Liver (tissue), 8 donors: ENCODE measurements at regions not wholly inside any gene's neighbourhood (a gene's known extent, or its start where the extent isn't known, plus 50 kb on each side); places are given as distances from the start of the nearest gene placed in this dataset.

Experiments
- DNase-seq: peaks from one replicate; pipeline ENCODE4 v3.0.0-alpha.2; 2017; ENCODE audit warnings: low spot score
- H3K27ac ChIP-seq, 2 donors: one replicate each; pipeline ENCODE4 v1.7.0; 2013; ENCODE audit warnings: inconsistent platforms in 2 of 2, low read length in 2 of 2, control low read depth in 1 of 2, low read depth in 1 of 2, mild to moderate bottlenecking in 1 of 2
- H3K27me3 ChIP-seq, 4 donors: one replicate each; pipeline versions ENCODE4 v1.6.1 to v1.7.0; 2013; ENCODE audit warnings: low read length in 3 of 4, inconsistent platforms in 1 of 4, mild to moderate bottlenecking in 1 of 4, moderate library complexity in 1 of 4; ENCODE audit not compliant: control insufficient read depth in 4 of 4, insufficient read depth in 4 of 4
- H3K36me3 ChIP-seq, 4 donors: one replicate each; pipeline versions ENCODE4 v1.6.1 to v1.7.0; 2013; ENCODE audit warnings: low read length in 3 of 4, mild to moderate bottlenecking in 3 of 4, low read depth in 1 of 4, moderate library complexity in 1 of 4; ENCODE audit not compliant: control insufficient read depth in 4 of 4, insufficient read depth in 3 of 4
- H3K4me1 ChIP-seq, 4 donors: one replicate each; pipeline versions ENCODE4 v1.6.1 to v1.7.0; 2013; ENCODE audit warnings: low read length in 3 of 4, mild to moderate bottlenecking in 3 of 4, moderate library complexity in 1 of 4; ENCODE audit not compliant: control insufficient read depth in 4 of 4, insufficient read depth in 4 of 4
- H3K4me3 ChIP-seq, 3 donors: one replicate each; pipeline versions ENCODE4 v1.6.1 to v1.7.0; 2013; ENCODE audit warnings: low read length in 3 of 3, control low read depth in 1 of 3, low read depth in 1 of 3, mild to moderate bottlenecking in 1 of 3
- H3K9ac ChIP-seq, 2 donors: one replicate each; pipeline ENCODE4 v1.7.0; 2013; ENCODE audit warnings: low read length in 2 of 2, mild to moderate bottlenecking in 2 of 2, moderate library complexity in 2 of 2, control low read depth in 1 of 2, low read depth in 1 of 2
- H3K9me3 ChIP-seq, 4 donors: one replicate each; pipeline versions ENCODE4 v1.6.1 to v1.7.0; 2013; ENCODE audit warnings: low read length in 3 of 4; ENCODE audit not compliant: control insufficient read depth in 4 of 4
- EGR1 ChIP-seq, 2 donors: IDR thresholded peaks; 2 replicates each; pipeline ENCODE4 v1.6.1; 2016 to 2018; ENCODE audit warnings: antibody characterized with exemption in 2 of 2, low read depth in 2 of 2
- FOXA1 ChIP-seq: IDR thresholded peaks from 2 replicates; pipeline ENCODE4 v1.6.1; 2016; ENCODE audit warnings: antibody characterized with exemption
- FOXA2 ChIP-seq: IDR thresholded peaks from 2 replicates; pipeline ENCODE4 v1.6.1; 2016; ENCODE audit warnings: antibody characterized with exemption
- GABPA ChIP-seq, 2 donors: IDR thresholded peaks in 1 of 2; conservative IDR thresholded peaks in 1 of 2; 2 replicates each; pipeline ENCODE4 v1.6.1; 2016; ENCODE audit warnings: antibody characterized with exemption in 2 of 2, mild to moderate bottlenecking in 1 of 2, moderate library complexity in 1 of 2
- HNF4A ChIP-seq, 2 donors: conservative IDR thresholded peaks; 2 replicates each; pipeline ENCODE4 v1.6.1; 2016; ENCODE audit warnings: antibody characterized with exemption in 2 of 2, mild to moderate bottlenecking in 2 of 2
- HNF4G ChIP-seq: IDR thresholded peaks from 2 replicates; pipeline ENCODE4 v1.6.1; 2016; ENCODE audit warnings: antibody characterized with exemption
- JUND ChIP-seq, 2 donors: IDR thresholded peaks; 2 replicates each; pipeline ENCODE4 v1.6.1; 2016; ENCODE audit warnings: antibody characterized with exemption in 2 of 2
- NR2F2 ChIP-seq: IDR thresholded peaks from 2 replicates; pipeline ENCODE4 v1.6.1; 2016; ENCODE audit warnings: antibody characterized with exemption
- RAD21 ChIP-seq, 2 donors: IDR thresholded peaks; 2 replicates each; pipeline ENCODE4 v1.6.1; 2016; ENCODE audit warnings: antibody characterized with exemption in 2 of 2, mild to moderate bottlenecking in 2 of 2
- REST ChIP-seq: IDR thresholded peaks from 2 replicates; pipeline ENCODE4 v1.6.1; 2016; ENCODE audit warnings: antibody characterized with exemption, mild to moderate bottlenecking
- SP1 ChIP-seq: IDR thresholded peaks from 2 replicates; pipeline ENCODE4 v1.6.1; 2018; ENCODE audit warnings: antibody characterized with exemption, mild to moderate bottlenecking
- YY1 ChIP-seq: IDR thresholded peaks from 2 replicates; pipeline ENCODE4 v1.6.1; 2016; ENCODE audit warnings: antibody characterized with exemption, mild to moderate bottlenecking
- WGBS: extraction: QIAGEN DNeasy Blood & Tissue Kit; methylation state at CpG from one replicate; pipeline ENCODE4 v1.1.7; 2013; 5-methylcytosine and 5-hydroxymethylcytosine counted together
- TF ChIP-seq, protein P1 (sequence below): IDR thresholded peaks from 2 replicates; pipeline ENCODE4 v1.6.1; 2016; ENCODE audit warnings: antibody characterized with exemption
- TF ChIP-seq, protein P2 (sequence below): fragments of 150-350 bp; IDR thresholded peaks from 2 replicates; pipeline ENCODE4 v1.5.1; 2017; ENCODE audit warnings: improper control_type of control experiment, low read depth, low read length; ENCODE audit not compliant: missing input control
- TF ChIP-seq, protein P3 (sequence below): IDR thresholded peaks from 2 replicates; pipeline ENCODE4 v1.6.1; 2016; ENCODE audit warnings: antibody characterized with exemption
- TF ChIP-seq, protein P4 (sequence below): IDR thresholded peaks from 2 replicates; pipeline ENCODE4 v1.6.1; 2016; ENCODE audit warnings: antibody characterized with exemption
- donor health status: healthy.
- donor health status: healthy.
- donor health status: healthy.
- donor health status: healthy.
- donor health status: healthy.

DNA sequence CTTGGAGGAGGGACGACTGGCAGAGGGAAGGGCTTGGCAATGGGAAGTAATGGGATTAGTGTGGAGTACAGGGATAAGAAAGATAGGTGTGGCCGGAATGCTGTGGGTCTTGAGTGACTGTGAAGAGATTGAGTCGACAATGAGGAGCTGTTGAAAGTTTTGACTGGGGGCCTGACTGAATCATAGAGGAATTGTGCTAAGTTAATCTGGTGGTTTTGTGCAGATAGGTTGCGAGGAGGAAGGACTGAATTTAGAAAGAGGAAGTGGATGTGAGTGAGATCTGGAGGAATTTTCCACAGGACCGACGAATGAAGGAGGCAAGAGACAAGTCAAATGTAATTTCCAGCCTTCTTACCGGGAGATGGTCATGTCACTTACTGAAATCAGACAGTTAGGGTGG lies 143.9 kb upstream of the RALGAPA2 start (continued):
- no peak for TF ChIP-seq JUND (IDR thresholded peaks at IDR 0.05)
- no peak for TF ChIP-seq REST
- no peak for TF ChIP-seq HNF4G

GRCh38 chr20:20851385-20851784 lies 138.9 kb upstream of the RALGAPA2 start:
- 82% methylated on average over 1 of the region's 1 CpG for WGBS
- Histone ChIP-seq H3K4me1 (no peaks in the 10 kb centered on the region), H3K27ac (no peak overlapping the region), H3K9ac (no peak overlapping the region), H3K4me3 (no peak overlapping the region), H3K9me3 (no peaks in the 10 kb centered on the region), H3K36me3 (no peaks in the 10 kb centered on the region), H3K27me3 (peaks cover 0 to 3% (median 0%) of the 10 kb centered on the region in 4 donors)
- DNase-seq, result no peak
- TF ChIP-seq JUND (IDR thresholded peaks at IDR 0.05) (no peak), REST (no peak), EGR1 (IDR thresholded peaks at IDR 0.05; ENCODE audit: low read depth in 2 of 2) (no peak), FOXA2 (no peak), HNF4A (conservative IDR thresholded peaks at IDR 0.05) (no peak), GABPA (IDR thresholded peaks at IDR 0.05 in 1 of 2, conservative IDR thresholded peaks at IDR 0.05 in 1 of 2) (no peak), SP1 (no peak), RAD21 (IDR thresholded peaks at IDR 0.05) (no peak), YY1 (no peak), NR2F2 (no peak), HNF4G (no peak), FOXA1 (no peak)
- TF ChIP-seq, protein P1, sequence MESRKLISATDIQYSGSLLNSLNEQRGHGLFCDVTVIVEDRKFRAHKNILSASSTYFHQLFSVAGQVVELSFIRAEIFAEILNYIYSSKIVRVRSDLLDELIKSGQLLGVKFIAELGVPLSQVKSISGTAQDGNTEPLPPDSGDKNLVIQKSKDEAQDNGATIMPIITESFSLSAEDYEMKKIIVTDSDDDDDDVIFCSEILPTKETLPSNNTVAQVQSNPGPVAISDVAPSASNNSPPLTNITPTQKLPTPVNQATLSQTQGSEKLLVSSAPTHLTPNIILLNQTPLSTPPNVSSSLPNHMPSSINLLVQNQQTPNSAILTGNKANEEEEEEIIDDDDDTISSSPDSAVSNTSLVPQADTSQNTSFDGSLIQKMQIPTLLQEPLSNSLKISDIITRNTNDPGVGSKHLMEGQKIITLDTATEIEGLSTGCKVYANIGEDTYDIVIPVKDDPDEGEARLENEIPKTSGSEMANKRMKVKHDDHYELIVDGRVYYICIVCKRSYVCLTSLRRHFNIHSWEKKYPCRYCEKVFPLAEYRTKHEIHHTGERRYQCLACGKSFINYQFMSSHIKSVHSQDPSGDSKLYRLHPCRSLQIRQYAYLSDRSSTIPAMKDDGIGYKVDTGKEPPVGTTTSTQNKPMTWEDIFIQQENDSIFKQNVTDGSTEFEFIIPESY, result no peak
- TF ChIP-seq, protein P2, sequence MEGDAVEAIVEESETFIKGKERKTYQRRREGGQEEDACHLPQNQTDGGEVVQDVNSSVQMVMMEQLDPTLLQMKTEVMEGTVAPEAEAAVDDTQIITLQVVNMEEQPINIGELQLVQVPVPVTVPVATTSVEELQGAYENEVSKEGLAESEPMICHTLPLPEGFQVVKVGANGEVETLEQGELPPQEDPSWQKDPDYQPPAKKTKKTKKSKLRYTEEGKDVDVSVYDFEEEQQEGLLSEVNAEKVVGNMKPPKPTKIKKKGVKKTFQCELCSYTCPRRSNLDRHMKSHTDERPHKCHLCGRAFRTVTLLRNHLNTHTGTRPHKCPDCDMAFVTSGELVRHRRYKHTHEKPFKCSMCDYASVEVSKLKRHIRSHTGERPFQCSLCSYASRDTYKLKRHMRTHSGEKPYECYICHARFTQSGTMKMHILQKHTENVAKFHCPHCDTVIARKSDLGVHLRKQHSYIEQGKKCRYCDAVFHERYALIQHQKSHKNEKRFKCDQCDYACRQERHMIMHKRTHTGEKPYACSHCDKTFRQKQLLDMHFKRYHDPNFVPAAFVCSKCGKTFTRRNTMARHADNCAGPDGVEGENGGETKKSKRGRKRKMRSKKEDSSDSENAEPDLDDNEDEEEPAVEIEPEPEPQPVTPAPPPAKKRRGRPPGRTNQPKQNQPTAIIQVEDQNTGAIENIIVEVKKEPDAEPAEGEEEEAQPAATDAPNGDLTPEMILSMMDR, result no peak
- TF ChIP-seq, protein P3, sequence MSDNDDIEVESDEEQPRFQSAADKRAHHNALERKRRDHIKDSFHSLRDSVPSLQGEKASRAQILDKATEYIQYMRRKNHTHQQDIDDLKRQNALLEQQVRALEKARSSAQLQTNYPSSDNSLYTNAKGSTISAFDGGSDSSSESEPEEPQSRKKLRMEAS, result no peak
- TF ChIP-seq, protein P4, sequence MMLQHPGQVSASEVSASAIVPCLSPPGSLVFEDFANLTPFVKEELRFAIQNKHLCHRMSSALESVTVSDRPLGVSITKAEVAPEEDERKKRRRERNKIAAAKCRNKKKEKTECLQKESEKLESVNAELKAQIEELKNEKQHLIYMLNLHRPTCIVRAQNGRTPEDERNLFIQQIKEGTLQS, result no peak
